A673 (cell line): ENCODE measurements at regions not wholly inside any gene's neighbourhood (a gene's known extent, or its start where the extent isn't known, plus 50 kb on each side); places are given as distances from the start of the nearest gene placed in this dataset.

ENCODE experiments used
- CTCF ChIP-seq: fragments of 300-800, 200-600 bp; sonication (generic); conservative IDR thresholded peaks from 2 replicates; pipeline ENCODE4 v1.5.1; 2017; ENCODE audit warnings: low read depth, mild to moderate bottlenecking, antibody characterized with exemption, low read length, moderate library complexity, mixed read lengths
- EZH2 ChIP-seq: fragments of 200-600 bp; sonication (generic); IDR thresholded peaks from 2 replicates; pipeline ENCODE4 v1.6.1; 2017; ENCODE audit warnings: borderline replicate concordance, low read depth, mild to moderate bottlenecking, mixed read lengths, antibody characterized with exemption, low read length; ENCODE audit not compliant: poor library complexity, severe bottlenecking

GRCh38 chr15:66885281-66885915, 180.0 kb upstream of the SMAD3 start:
- TF ChIP-seq CTCF (no peak), EZH2 (no peak)
